SK-N-SH treated with all-trans-retinoic acid at 6 μM for 48 hours (cell line): ENCODE measurements at regions not wholly inside any gene's neighbourhood (a gene's known extent, or its start where the extent isn't known, plus 50 kb on each side); places are given as distances from the start of the nearest gene placed in this dataset.

Experiments
- ATAC-seq: fragments of 200-7000 bp; cut with Tn5 transposase; 3 replicates; pipeline ENCODE4 v1.9.1; 2020; ENCODE audit warnings: mild to moderate bottlenecking, moderate library complexity
- ARNTL ChIP-seq: fragments of 450-650 bp; formaldehyde crosslinking; IDR thresholded peaks from 2 replicates; pipeline ENCODE4 v1.5.0; 2020; ENCODE audit warnings: low read depth, mild to moderate bottlenecking, moderate library complexity, borderline replicate concordance
- BACH2 ChIP-seq: fragments of 250-450 bp; sonication (Bioruptor Pico); IDR thresholded peaks from 2 replicates; pipeline ENCODE4 v1.9.0; 2021; ENCODE audit warnings: mild to moderate bottlenecking, borderline replicate concordance
- ESRRG ChIP-seq: fragments of 250-450 bp; sonication (Bioruptor Pico); IDR thresholded peaks from 2 replicates; pipeline ENCODE4 v1.6.1; 2021; ENCODE audit warnings: mild to moderate bottlenecking
- ISL1 ChIP-seq: fragments of 250-450 bp; sonication (Bioruptor Pico); IDR thresholded peaks from 2 replicates; pipeline ENCODE4 v2.1.2; 2022; ENCODE audit warnings: mild to moderate bottlenecking, moderate library complexity
- OSR1 ChIP-seq: fragments of 250-450 bp; sonication (Bioruptor Pico); IDR thresholded peaks from 2 replicates; pipeline ENCODE4 v1.8.0; 2022; ENCODE audit warnings: moderate library complexity, mild to moderate bottlenecking, inconsistent platforms
- RARB ChIP-seq: fragments of 250-450 bp; sonication (Bioruptor Pico); IDR thresholded peaks from 2 replicates; pipeline ENCODE4 v1.8.0; 2021; ENCODE audit warnings: mild to moderate bottlenecking, moderate library complexity
- SNAI2 ChIP-seq: fragments of 250-450 bp; sonication (Bioruptor Pico); IDR thresholded peaks from 2 replicates; pipeline ENCODE4 v1.5.0; 2020; ENCODE audit warnings: mild to moderate bottlenecking, moderate library complexity
- TCF4 ChIP-seq: fragments of 250-450 bp; sonication (Bioruptor Pico); IDR thresholded peaks from 2 replicates; pipeline ENCODE4 v1.8.0; 2021; ENCODE audit warnings: mild to moderate bottlenecking, moderate library complexity, borderline replicate concordance
- ZC3H10 ChIP-seq: fragments of 250-450 bp; sonication (Bioruptor Pico); IDR thresholded peaks from 2 replicates; pipeline ENCODE4 v1.5.1; 2021; ENCODE audit warnings: mild to moderate bottlenecking, moderate library complexity
- ZFP3 ChIP-seq: fragments of 250-450 bp; sonication (Bioruptor Pico); IDR thresholded peaks from 2 replicates; pipeline ENCODE4 v1.5.0; 2020; ENCODE audit warnings: mild to moderate bottlenecking, moderate library complexity
- ZFP30 ChIP-seq: fragments of 450-650 bp; formaldehyde crosslinking; IDR thresholded peaks from 2 replicates; pipeline ENCODE4 v1.5.0; 2022; ENCODE audit warnings: mild to moderate bottlenecking, moderate library complexity
- ZNF70 ChIP-seq: fragments of 450-650 bp; formaldehyde crosslinking; IDR thresholded peaks from 2 replicates; pipeline ENCODE4 v1.5.0; 2020; ENCODE audit warnings: mild to moderate bottlenecking, moderate library complexity
- ZNF8 ChIP-seq: fragments of 450-650 bp; formaldehyde crosslinking; IDR thresholded peaks from 2 replicates; pipeline ENCODE4 v1.5.0; 2020; ENCODE audit warnings: mild to moderate bottlenecking, moderate library complexity
- TF ChIP-seq, protein P1 (sequence below): fragments of 250-450 bp; sonication (Bioruptor Pico); IDR thresholded peaks from 2 replicates; pipeline ENCODE4 v1.5.1; 2020; ENCODE audit warnings: low read depth, mild to moderate bottlenecking, moderate library complexity
- TF ChIP-seq, protein P2 (sequence below): fragments of 250-450 bp; sonication (Bioruptor Pico); IDR thresholded peaks from 2 replicates; pipeline ENCODE4 v1.8.0; 2020; ENCODE audit warnings: mild to moderate bottlenecking, moderate library complexity, borderline replicate concordance
- TF ChIP-seq, protein P3 (sequence below): fragments of 250-450 bp; sonication (Bioruptor Pico); IDR thresholded peaks from 2 replicates; pipeline ENCODE4 v1.5.0; 2020; ENCODE audit warnings: mild to moderate bottlenecking, moderate library complexity
- TF ChIP-seq, protein P4 (sequence below): fragments of 250-450 bp; sonication (Bioruptor Pico); IDR thresholded peaks from 2 replicates; pipeline ENCODE4 v1.8.0; 2021; ENCODE audit warnings: low read depth, mild to moderate bottlenecking, moderate library complexity, borderline replicate concordance
- TF ChIP-seq, protein P5 (sequence below): fragments of 250-450 bp; sonication (Bioruptor Pico); IDR thresholded peaks from 2 replicates; pipeline ENCODE4 v1.5.1; 2021; ENCODE audit warnings: mild to moderate bottlenecking, moderate library complexity

DNA sequence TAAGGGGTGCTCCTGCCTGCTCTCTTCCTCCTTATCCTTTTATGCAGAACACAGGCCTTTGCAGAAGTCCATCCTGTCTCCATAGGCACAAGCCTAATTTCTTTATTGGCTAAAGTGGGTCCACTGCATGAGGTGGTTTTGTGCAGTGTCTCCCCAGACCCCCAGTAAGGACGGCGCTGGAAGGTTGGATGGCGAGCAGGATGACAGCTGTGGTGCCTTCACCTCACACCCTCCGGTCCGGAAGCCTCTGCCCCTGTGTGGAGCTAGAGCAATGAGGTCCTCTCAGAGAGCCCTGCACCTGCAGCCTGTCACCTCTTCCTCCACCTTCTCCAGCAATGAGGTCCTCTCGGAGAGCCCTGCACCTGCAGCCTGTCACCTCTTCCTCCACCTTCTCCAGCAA, 393.7 kb upstream of the IRX1 start (continued):
- TF ChIP-seq, protein P1, sequence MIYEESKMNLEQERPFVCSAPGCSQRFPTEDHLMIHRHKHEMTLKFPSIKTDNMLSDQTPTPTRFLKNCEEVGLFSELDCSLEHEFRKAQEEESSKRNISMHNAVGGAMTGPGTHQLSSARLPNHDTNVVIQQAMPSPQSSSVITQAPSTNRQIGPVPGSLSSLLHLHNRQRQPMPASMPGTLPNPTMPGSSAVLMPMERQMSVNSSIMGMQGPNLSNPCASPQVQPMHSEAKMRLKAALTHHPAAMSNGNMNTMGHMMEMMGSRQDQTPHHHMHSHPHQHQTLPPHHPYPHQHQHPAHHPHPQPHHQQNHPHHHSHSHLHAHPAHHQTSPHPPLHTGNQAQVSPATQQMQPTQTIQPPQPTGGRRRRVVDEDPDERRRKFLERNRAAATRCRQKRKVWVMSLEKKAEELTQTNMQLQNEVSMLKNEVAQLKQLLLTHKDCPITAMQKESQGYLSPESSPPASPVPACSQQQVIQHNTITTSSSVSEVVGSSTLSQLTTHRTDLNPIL (CRISPR knock-in tag), result no peak
- TF ChIP-seq ZC3H10 (CRISPR knock-in tag) (no peak), ZNF8 (CRISPR knock-in tag) (no peak)
- TF ChIP-seq, protein P2, sequence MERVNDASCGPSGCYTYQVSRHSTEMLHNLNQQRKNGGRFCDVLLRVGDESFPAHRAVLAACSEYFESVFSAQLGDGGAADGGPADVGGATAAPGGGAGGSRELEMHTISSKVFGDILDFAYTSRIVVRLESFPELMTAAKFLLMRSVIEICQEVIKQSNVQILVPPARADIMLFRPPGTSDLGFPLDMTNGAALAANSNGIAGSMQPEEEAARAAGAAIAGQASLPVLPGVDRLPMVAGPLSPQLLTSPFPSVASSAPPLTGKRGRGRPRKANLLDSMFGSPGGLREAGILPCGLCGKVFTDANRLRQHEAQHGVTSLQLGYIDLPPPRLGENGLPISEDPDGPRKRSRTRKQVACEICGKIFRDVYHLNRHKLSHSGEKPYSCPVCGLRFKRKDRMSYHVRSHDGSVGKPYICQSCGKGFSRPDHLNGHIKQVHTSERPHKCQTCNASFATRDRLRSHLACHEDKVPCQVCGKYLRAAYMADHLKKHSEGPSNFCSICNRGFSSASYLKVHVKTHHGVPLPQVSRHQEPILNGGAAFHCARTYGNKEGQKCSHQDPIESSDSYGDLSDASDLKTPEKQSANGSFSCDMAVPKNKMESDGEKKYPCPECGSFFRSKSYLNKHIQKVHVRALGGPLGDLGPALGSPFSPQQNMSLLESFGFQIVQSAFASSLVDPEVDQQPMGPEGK (CRISPR knock-in tag), result no peak

DNA sequence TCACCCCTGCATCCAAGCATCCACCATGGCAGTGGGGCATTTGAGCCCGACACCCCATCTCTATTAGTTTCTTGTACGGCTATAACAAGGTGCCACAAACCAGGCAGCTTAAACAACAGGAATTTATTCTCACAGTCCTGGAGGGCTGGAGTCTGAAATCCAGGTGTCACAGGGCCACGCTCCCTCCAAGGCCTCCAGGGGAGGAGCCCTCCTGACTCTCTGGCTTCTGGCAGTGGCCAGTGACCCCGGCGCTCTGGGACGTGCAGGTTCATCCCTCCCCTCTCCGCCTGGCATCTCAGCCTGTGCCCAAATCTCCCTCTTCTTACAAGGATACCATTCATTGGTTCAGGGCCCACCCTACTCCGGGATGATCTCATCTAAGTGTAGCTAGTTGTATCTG, 394.5 kb upstream of the IRX1 start:
- ATAC-seq, result no peak
- TF ChIP-seq ESRRG (no peak), OSR1 (no peak), ISL1 (CRISPR knock-in tag) (no peak), BACH2 (no peak), RARB (CRISPR knock-in tag) (no peak)
- TF ChIP-seq, protein P3, sequence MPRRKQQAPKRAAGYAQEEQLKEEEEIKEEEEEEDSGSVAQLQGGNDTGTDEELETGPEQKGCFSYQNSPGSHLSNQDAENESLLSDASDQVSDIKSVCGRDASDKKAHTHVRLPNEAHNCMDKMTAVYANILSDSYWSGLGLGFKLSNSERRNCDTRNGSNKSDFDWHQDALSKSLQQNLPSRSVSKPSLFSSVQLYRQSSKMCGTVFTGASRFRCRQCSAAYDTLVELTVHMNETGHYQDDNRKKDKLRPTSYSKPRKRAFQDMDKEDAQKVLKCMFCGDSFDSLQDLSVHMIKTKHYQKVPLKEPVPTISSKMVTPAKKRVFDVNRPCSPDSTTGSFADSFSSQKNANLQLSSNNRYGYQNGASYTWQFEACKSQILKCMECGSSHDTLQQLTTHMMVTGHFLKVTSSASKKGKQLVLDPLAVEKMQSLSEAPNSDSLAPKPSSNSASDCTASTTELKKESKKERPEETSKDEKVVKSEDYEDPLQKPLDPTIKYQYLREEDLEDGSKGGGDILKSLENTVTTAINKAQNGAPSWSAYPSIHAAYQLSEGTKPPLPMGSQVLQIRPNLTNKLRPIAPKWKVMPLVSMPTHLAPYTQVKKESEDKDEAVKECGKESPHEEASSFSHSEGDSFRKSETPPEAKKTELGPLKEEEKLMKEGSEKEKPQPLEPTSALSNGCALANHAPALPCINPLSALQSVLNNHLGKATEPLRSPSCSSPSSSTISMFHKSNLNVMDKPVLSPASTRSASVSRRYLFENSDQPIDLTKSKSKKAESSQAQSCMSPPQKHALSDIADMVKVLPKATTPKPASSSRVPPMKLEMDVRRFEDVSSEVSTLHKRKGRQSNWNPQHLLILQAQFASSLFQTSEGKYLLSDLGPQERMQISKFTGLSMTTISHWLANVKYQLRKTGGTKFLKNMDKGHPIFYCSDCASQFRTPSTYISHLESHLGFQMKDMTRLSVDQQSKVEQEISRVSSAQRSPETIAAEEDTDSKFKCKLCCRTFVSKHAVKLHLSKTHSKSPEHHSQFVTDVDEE (CRISPR knock-in tag), result no peak

DNA sequence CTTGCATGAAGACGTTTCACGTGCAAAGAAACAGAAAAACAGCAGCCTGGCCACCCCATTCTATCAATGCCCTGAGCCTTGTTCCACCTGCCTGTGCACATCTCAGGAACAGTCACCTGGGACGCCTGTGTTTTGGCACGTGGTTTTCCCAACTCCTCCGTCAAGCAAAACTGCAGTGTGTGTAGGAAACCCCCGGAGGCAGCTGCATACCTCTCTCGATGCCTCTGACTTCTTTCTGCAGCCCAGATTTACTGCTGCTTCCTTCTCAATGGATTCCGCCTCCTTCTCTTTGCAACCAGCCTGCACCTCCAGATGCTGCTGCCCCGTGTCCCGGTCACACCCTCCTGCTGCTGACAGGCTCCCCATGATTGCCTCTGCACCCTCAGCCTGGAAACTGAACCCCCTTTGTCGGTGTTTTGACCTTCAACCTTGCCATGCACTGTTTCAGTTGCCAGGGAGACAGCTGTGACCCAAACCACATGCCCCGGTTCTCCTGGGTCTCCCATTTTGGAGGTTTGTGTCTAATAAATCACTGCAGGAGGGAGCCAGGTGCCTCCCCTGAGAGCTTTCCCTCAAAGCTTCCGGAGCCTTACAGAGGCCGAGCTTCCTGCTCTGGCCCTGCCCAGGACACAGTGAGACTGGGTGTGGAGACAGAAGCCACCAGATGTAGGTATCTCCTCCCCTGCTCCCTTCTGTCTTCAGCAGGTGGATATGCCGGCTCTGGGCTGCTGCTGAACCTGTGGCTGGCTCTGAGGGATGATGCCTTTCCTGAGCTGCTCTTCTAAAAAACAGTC, 395.5 kb upstream of the IRX1 start:
- ATAC-seq, result no peak
- TF ChIP-seq ZNF8 (CRISPR knock-in tag) (no peak), SNAI2 (CRISPR knock-in tag) (no peak), TCF4 (CRISPR knock-in tag) (no peak), BACH2 (no peak), RARB (CRISPR knock-in tag) (no peak), ZFP30 (no peak), ZNF70 (CRISPR knock-in tag) (no peak), ZC3H10 (CRISPR knock-in tag) (no peak), ZFP3 (CRISPR knock-in tag) (no peak), ARNTL (CRISPR knock-in tag) (no peak), ISL1 (CRISPR knock-in tag) (no peak)
- TF ChIP-seq, protein P1 (CRISPR knock-in tag), result no peak
- TF ChIP-seq, protein P3 (CRISPR knock-in tag), result no peak
- TF ChIP-seq, protein P4, sequence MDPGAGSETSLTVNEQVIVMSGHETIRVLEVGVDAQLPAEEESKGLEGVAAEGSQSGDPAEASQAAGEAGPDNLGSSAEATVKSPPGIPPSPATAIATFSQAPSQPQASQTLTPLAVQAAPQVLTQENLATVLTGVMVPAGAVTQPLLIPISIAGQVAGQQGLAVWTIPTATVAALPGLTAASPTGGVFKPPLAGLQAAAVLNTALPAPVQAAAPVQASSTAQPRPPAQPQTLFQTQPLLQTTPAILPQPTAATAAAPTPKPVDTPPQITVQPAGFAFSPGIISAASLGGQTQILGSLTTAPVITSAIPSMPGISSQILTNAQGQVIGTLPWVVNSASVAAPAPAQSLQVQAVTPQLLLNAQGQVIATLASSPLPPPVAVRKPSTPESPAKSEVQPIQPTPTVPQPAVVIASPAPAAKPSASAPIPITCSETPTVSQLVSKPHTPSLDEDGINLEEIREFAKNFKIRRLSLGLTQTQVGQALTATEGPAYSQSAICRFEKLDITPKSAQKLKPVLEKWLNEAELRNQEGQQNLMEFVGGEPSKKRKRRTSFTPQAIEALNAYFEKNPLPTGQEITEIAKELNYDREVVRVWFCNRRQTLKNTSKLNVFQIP, result no peak
- TF ChIP-seq, protein P5, sequence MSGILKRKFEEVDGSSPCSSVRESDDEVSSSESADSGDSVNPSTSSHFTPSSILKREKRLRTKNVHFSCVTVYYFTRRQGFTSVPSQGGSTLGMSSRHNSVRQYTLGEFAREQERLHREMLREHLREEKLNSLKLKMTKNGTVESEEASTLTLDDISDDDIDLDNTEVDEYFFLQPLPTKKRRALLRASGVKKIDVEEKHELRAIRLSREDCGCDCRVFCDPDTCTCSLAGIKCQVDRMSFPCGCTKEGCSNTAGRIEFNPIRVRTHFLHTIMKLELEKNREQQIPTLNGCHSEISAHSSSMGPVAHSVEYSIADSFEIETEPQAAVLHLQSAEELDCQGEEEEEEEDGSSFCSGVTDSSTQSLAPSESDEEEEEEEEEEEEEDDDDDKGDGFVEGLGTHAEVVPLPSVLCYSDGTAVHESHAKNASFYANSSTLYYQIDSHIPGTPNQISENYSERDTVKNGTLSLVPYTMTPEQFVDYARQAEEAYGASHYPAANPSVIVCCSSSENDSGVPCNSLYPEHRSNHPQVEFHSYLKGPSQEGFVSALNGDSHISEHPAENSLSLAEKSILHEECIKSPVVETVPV (CRISPR knock-in tag), result no peak
